Skeletal muscle satellite cell (primary cell): ENCODE measurements at regions not wholly inside any gene's neighbourhood (a gene's known extent, or its start where the extent isn't known, plus 50 kb on each side); places are given as distances from the start of the nearest gene placed in this dataset.
"Not testable (repeated sequence)": the region's sequence is repeated elsewhere in the genome, so short reads cannot be mapped to it uniquely, and the experiment has no call there.

Experiments used
- H3K27me3 ChIP-seq: 2 replicates; pipeline ENCODE4 v1.7.0; 2013; ENCODE audit warnings: low read length; ENCODE audit not compliant: control insufficient read depth, insufficient read depth
- H3K36me3 ChIP-seq: 2 replicates; pipeline ENCODE4 v1.7.0; 2013; ENCODE audit warnings: mild to moderate bottlenecking, control low read depth, low read length; ENCODE audit not compliant: insufficient read depth
- H3K4me1 ChIP-seq: 2 replicates; pipeline ENCODE4 v1.7.0; 2013; ENCODE audit warnings: low read length; ENCODE audit not compliant: control insufficient read depth, insufficient read depth
- H3K4me2 ChIP-seq: 2 replicates; pipeline ENCODE4 v1.7.0; 2013; ENCODE audit warnings: mild to moderate bottlenecking, low read length
- H3K4me3 ChIP-seq: 2 replicates; pipeline ENCODE4 v1.7.0; 2013; ENCODE audit warnings: low read length
- H3K9ac ChIP-seq: 2 replicates; pipeline ENCODE4 v1.7.0; 2013; ENCODE audit warnings: mild to moderate bottlenecking, low read depth, low read length, moderate library complexity
- H3K9me3 ChIP-seq: replicated peaks from 2 replicates; pipeline ENCODE4 v1.7.0; 2013; ENCODE audit warnings: mild to moderate bottlenecking, control low read depth, low read length

- H3K9me3 ChIP-seq = no peaks in the 10 kb centered on the region
- H3K4me1 ChIP-seq = peaks cover 9% of the 10 kb centered on the region
- no peak overlapping the region for H3K4me3 ChIP-seq
- H3K27me3 ChIP-seq = no peaks in the 10 kb centered on the region
- no peaks in the 10 kb centered on the region for H3K36me3 ChIP-seq
- H3K9ac ChIP-seq = no peak overlapping the region
- H3K4me2 ChIP-seq = no peak overlapping the region
These were observed 454.6 kb upstream of the TUSC1 start for GRCh38 chr9:26132746-26133312.

- Histone ChIP-seq H3K4me1 (peaks cover 9% of the 10 kb centered on the region), H3K4me3 (no peak overlapping the region), H3K27me3 (no peaks in the 10 kb centered on the region), H3K9ac (no peak overlapping the region), H3K4me2 (no peak overlapping the region), H3K36me3 (no peaks in the 10 kb centered on the region), H3K9me3 (no peaks in the 10 kb centered on the region)
These were observed 453.6 kb upstream of the TUSC1 start for GRCh38 chr9:26131886-26132285.

GRCh38 chr9:26129217-26129616 is 451.0 kb upstream of the TUSC1 start:
- no peak overlapping the region for H3K4me2 ChIP-seq
- H3K9me3 ChIP-seq = no peaks in the 10 kb centered on the region

GRCh38 chr9:26125693-26126092 is 447.4 kb upstream of the TUSC1 start:
- Histone ChIP-seq H3K4me1 (peaks cover 5% of the 10 kb centered on the region), H3K27me3 (no peaks in the 10 kb centered on the region), H3K9me3 (no peaks in the 10 kb centered on the region), H3K9ac (no peak overlapping the region), H3K4me2 (no peak overlapping the region), H3K4me3 (no peak overlapping the region), H3K36me3 (no peaks in the 10 kb centered on the region)

More at GRCh38 chr9:26129217-26129616, 451.0 kb upstream of the TUSC1 start:
- Histone ChIP-seq H3K9ac (no peak overlapping the region), H3K4me1 (peaks cover 9% of the 10 kb centered on the region), H3K36me3 (no peaks in the 10 kb centered on the region), H3K27me3 (no peaks in the 10 kb centered on the region), H3K4me3 (no peak overlapping the region)

- H3K9ac ChIP-seq, H3K27me3 ChIP-seq, H3K36me3 ChIP-seq, H3K4me1 ChIP-seq, H3K4me3 ChIP-seq, H3K9me3 ChIP-seq, H3K4me2 ChIP-seq: not testable (repeated sequence)
These were observed 437.8 kb upstream of the TUSC1 start for GRCh38 chr9:26116085-26116484.

- Histone ChIP-seq H3K4me2 (no peak overlapping the region), H3K4me1 (no peaks in the 10 kb centered on the region), H3K9ac (no peak overlapping the region), H3K27me3 (no peaks in the 10 kb centered on the region), H3K4me3 (no peak overlapping the region), H3K36me3 (no peaks in the 10 kb centered on the region), H3K9me3 (no peaks in the 10 kb centered on the region)
These were observed 434.5 kb upstream of the TUSC1 start for GRCh38 chr9:26112724-26113123.

GRCh38 chr9:26086396-26086795 is 408.2 kb upstream of the TUSC1 start:
- Histone ChIP-seq H3K9me3 (no peaks in the 10 kb centered on the region), H3K36me3 (no peaks in the 10 kb centered on the region), H3K27me3 (no peaks in the 10 kb centered on the region), H3K4me1 (no peaks in the 10 kb centered on the region), H3K9ac (no peak overlapping the region), H3K4me2 (no peak overlapping the region), H3K4me3 (no peak overlapping the region)

GRCh38 chr9:26081847-26082246 is 403.6 kb upstream of the TUSC1 start:
- H3K4me1 ChIP-seq = no peaks in the 10 kb centered on the region
- H3K9ac ChIP-seq = no peak overlapping the region
- H3K27me3 ChIP-seq = no peaks in the 10 kb centered on the region
- no peaks in the 10 kb centered on the region for H3K9me3 ChIP-seq
- H3K4me3 ChIP-seq = no peak overlapping the region
- H3K4me2 ChIP-seq = no peak overlapping the region
- no peaks in the 10 kb centered on the region for H3K36me3 ChIP-seq

- no peak overlapping the region for H3K4me2 ChIP-seq
These were observed 400.5 kb upstream of the TUSC1 start for GRCh38 chr9:26078706-26079105.

GRCh38 chr9:26077860-26078259 is 399.6 kb upstream of the TUSC1 start:
- Histone ChIP-seq H3K9ac (no peak overlapping the region), H3K4me2 (no peak overlapping the region), H3K36me3 (no peaks in the 10 kb centered on the region), H3K4me3 (no peak overlapping the region), H3K4me1 (no peaks in the 10 kb centered on the region), H3K9me3 (no peaks in the 10 kb centered on the region), H3K27me3 (no peaks in the 10 kb centered on the region)

More at GRCh38 chr9:26078706-26079105, 400.5 kb upstream of the TUSC1 start:
- H3K4me1 ChIP-seq = no peaks in the 10 kb centered on the region
- H3K9ac ChIP-seq = no peak overlapping the region
- no peaks in the 10 kb centered on the region for H3K36me3 ChIP-seq
- no peak overlapping the region for H3K4me3 ChIP-seq
- H3K27me3 ChIP-seq = no peaks in the 10 kb centered on the region
- H3K9me3 ChIP-seq = no peaks in the 10 kb centered on the region

GRCh38 chr9:26067608-26068007 is 389.4 kb upstream of the TUSC1 start:
- H3K4me3 ChIP-seq = no peak overlapping the region
- H3K4me1 ChIP-seq = no peaks in the 10 kb centered on the region
- H3K9me3 ChIP-seq = no peaks in the 10 kb centered on the region

GRCh38 chr9:26066237-26066636 is 388.0 kb upstream of the TUSC1 start:
- Histone ChIP-seq H3K4me2 (no peak overlapping the region), H3K4me1 (no peaks in the 10 kb centered on the region), H3K9me3 (no peaks in the 10 kb centered on the region), H3K36me3 (no peaks in the 10 kb centered on the region), H3K4me3 (no peak overlapping the region), H3K9ac (no peak overlapping the region), H3K27me3 (no peaks in the 10 kb centered on the region)

More at GRCh38 chr9:26067608-26068007, 389.4 kb upstream of the TUSC1 start:
- no peaks in the 10 kb centered on the region for H3K36me3 ChIP-seq
- no peak overlapping the region for H3K9ac ChIP-seq
- H3K27me3 ChIP-seq = no peaks in the 10 kb centered on the region
- H3K4me2 ChIP-seq = no peak overlapping the region
